CD4-positive, alpha-beta T cell treated with Interleukin-4 for 4 hours (primary cell): ENCODE measurements at regions not wholly inside any gene's neighbourhood (a gene's known extent, or its start where the extent isn't known, plus 50 kb on each side); places are given as distances from the start of the nearest gene placed in this dataset.
"Not testable (repeated sequence)": the region's sequence is repeated elsewhere in the genome, so short reads cannot be mapped to it uniquely, and the experiment has no call there.

Experiments used
- DNase-seq: peaks from one replicate; pipeline ENCODE4 v3.0.0-alpha.2; 2020

- no peak for DNase-seq
Measured at GRCh38 chr5:51034222-51034901, 348.9 kb upstream of the ISL1 start.

- no peak for DNase-seq
Measured at GRCh38 chr5:51039424-51040329, 343.6 kb upstream of the ISL1 start.

- DNase-seq, result no peak
Measured at GRCh38 chr5:51043745-51044144, 339.5 kb upstream of the ISL1 start.

GRCh38 chr5:51047369-51047768 is 335.9 kb upstream of the ISL1 start:
- DNase-seq, result no peak

GRCh38 chr5:51053361-51053760 is 329.9 kb upstream of the ISL1 start:
- no peak for DNase-seq

- DNase-seq, result no peak
Measured at GRCh38 chr5:51060953-51061352, 322.3 kb upstream of the ISL1 start.

- DNase-seq, result no peak
Measured at GRCh38 chr5:51072937-51073336, 310.3 kb upstream of the ISL1 start.

- DNase-seq, result no peak
Measured at GRCh38 chr5:51082741-51083140, 300.5 kb upstream of the ISL1 start.

GRCh38 chr5:51091816-51092215 is 291.4 kb upstream of the ISL1 start:
- no peak for DNase-seq

- DNase-seq, result no peak
Measured at GRCh38 chr5:51095486-51095885, 287.8 kb upstream of the ISL1 start.

GRCh38 chr5:51096859-51097258 is 286.4 kb upstream of the ISL1 start:
- no peak for DNase-seq

- DNase-seq, result no peak
Measured at GRCh38 chr5:51099173-51099853, 283.9 kb upstream of the ISL1 start.

GRCh38 chr5:51104556-51104955 is 278.7 kb upstream of the ISL1 start:
- no peak for DNase-seq

- DNase-seq, result no peak
Measured at GRCh38 chr5:51109786-51110410, 273.4 kb upstream of the ISL1 start.

- DNase-seq, result no peak
Measured at GRCh38 chr5:51131266-51131665, 252.0 kb upstream of the ISL1 start.

- no peak for DNase-seq
Measured at GRCh38 chr5:51138164-51138563, 245.1 kb upstream of the ISL1 start.

GRCh38 chr5:51148437-51148836 is 234.8 kb upstream of the ISL1 start:
- DNase-seq, result no peak

GRCh38 chr5:51156222-51156621 is 227.0 kb upstream of the ISL1 start:
- no peak for DNase-seq

GRCh38 chr5:51156838-51157237 is 226.4 kb upstream of the ISL1 start:
- DNase-seq, result no peak

GRCh38 chr5:51159164-51159563 is 224.1 kb upstream of the ISL1 start:
- no peak for DNase-seq

- DNase-seq, result no peak
Measured at GRCh38 chr5:51159606-51160005, 223.6 kb upstream of the ISL1 start.

- no peak for DNase-seq
Measured at GRCh38 chr5:51162245-51162644, 221.0 kb upstream of the ISL1 start.

- DNase-seq, result not testable (repeated sequence)
Measured at GRCh38 chr5:51165621-51166020, 217.6 kb upstream of the ISL1 start.
